KG1 (cell line): ENCODE measurements at regions not wholly inside any gene's neighbourhood (a gene's known extent, or its start where the extent isn't known, plus 50 kb on each side); places are given as distances from the start of the nearest gene placed in this dataset.
A peak's percentile ranks its signal among the peaks of the same experiment; 100 is the strongest.
"Not testable (repeated sequence)": the region's sequence is repeated elsewhere in the genome, so short reads cannot be mapped to it uniquely, and the experiment has no call there.

Experiments used
- DNase-seq: peaks from one replicate; lab custom pipeline; 2025; lab: John Stamatoyannopoulos, UW

DNA sequence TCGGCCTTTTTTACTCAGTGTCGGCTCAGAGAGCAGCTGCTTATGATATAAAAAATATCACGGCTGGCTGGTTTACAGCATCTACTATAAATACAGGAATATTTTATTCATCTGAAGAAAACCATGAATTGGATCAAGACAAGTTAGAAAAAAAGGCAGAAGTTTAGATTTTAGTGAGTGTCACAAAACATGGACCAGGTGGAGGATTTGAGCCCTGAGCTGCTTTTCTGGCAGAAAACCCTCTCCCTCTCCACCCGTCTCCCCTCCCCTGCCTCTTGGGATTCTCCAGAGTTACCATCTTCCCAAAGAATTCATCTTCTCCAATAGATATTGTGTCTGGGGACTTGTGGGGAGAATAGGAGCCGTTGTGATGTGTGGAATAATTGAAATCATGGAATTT lies 142.8 kb upstream of the RAI2 start:
- DNase-seq: no peak

- no peak for DNase-seq
These were observed 141.7 kb upstream of the RAI2 start for GRCh38 chrX:18002791-18003190.

- no peak for DNase-seq
These were observed 133.3 kb upstream of the RAI2 start for GRCh38 chrX:17994429-17994828.

- DNase-seq: no peak
These were observed 132.0 kb upstream of the RAI2 start for GRCh38 chrX:17993062-17993461.

DNA sequence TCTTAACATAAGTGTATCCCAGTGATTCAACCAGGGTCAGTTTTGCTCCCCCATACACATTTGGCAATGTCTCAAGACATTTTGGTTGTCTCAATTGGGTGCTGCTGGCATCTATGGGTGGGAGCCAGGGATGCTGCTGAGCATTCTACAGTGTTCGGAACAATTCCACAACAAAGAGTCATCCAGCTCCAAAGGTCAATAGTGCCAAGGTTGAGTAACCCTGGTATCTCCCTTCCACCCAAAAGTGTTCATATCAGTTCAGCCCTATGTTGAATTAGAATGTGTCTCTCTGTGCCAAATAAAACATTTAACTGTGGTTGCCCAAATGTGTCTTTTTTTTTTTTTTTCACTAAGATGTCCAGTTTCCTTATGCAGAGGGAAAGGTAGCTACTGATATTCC lies 129.4 kb upstream of the RAI2 start:
- DNase-seq: no peak

DNA sequence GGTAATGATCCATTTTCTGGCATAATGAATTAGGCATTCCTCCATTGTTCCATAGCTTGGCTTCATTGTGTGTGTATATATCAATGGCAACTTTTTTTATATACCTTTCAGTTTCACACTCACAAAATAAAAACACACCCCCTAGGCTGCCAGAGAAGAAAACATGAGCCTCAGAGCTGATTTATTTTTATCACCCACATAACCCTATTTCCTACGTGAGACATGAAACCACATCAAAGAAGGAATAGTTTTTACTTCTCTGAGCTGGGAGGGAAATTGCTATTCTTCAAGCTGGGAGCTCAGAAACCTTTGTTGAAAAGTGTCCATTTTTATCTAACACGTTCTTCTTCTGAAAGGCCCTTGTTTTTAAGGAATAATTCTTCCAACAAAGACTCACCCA lies 126.7 kb upstream of the RAI2 start:
- DNase-seq: no peak

DNA sequence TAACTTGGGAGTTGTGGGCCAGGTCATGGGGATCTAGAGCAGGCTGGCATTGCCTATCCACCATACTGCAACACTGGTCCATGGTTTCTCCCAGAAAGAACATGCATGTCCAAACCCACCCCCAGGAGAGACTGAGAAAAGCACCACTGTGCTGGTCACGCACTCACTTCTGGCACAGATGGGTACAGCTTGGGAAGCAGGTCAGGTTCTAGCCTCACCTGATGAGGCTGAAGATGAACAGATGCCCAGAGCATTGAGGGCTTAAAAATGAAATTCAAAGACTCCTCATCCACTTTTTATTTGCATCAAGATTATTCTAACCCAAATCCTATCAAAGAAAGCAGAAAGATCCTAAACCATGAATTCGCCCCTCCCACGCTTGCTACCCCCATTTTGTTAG lies 125.9 kb upstream of the RAI2 start:
- DNase-seq: no peak

- DNase-seq: no peak
These were observed 125.3 kb upstream of the RAI2 start for GRCh38 chrX:17986440-17986839.

- no peak for DNase-seq
These were observed 123.3 kb upstream of the RAI2 start for GRCh38 chrX:17984415-17984814.

GRCh38 chrX:17983389-17983788 lies 122.3 kb upstream of the RAI2 start:
- DNase-seq: no peak

GRCh38 chrX:17977696-17978095 lies 116.6 kb upstream of the RAI2 start:
- no peak for DNase-seq

- no peak for DNase-seq
These were observed 115.9 kb upstream of the RAI2 start for GRCh38 chrX:17976955-17977354.

- DNase-seq: not testable (repeated sequence)
These were observed 114.3 kb upstream of the RAI2 start for GRCh38 chrX:17975349-17975748.

- DNase-seq: no peak
These were observed 107.3 kb upstream of the RAI2 start for GRCh38 chrX:17968367-17968766.

DNA sequence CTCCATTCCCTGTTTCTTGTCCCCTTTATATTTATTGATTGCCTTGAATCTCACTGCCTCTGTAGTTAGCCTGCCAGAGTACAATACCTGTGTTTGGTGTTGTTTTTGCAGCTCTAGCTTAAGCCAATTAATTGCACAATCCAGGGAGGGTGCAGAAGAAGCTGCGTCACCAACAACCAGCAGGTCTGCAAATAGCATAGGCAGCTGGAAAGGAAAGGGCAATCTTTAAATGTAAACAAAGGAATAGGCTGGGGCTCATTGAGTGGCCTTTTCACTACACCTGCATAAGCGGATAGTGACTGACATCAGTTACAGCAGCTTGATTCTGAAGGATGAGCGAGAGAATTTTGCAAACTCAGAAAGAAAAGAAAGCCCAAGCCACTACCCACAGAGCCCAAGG lies 106.8 kb upstream of the RAI2 start:
- DNase-seq: no peak

- DNase-seq: no peak
These were observed 103.8 kb upstream of the RAI2 start for GRCh38 chrX:17964871-17965270.

- no peak for DNase-seq
These were observed 99.8 kb upstream of the RAI2 start for GRCh38 chrX:17960891-17961290.

DNA sequence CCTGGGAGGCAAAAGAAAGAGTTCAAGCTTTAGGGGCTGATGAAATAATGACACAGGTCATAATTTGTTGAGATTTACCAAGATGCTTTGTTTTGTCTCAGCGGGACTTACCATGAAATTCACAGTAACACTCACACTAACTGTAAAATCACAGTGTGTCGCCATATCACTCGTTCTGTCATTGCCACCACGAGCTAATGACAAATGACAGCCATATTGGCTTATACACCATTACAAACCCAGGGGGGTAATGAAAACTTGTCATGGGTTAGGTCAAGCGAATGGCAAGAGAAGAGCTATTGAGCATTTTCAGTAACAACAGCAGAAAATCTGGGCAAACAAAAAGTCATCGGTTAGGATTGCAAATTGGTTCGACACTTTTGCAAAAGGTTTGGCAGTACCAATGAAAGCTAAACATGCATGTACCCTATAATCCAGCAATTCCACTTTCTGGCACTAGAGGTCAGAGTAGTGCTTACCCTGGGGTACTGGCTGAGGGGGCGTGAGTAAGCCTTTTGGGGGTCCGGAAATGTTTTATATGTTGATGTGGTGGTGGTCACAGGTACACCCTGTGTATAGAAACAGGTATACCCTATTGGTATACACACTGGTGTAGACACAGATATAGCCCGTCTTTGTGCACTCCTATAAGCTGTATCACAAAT lies 83.9 kb upstream of the RAI2 start:
- DNase-seq: peak; percentile 3

GRCh38 chrX:17941171-17941570 lies 80.1 kb upstream of the RAI2 start:
- DNase-seq: not testable (repeated sequence)

DNA sequence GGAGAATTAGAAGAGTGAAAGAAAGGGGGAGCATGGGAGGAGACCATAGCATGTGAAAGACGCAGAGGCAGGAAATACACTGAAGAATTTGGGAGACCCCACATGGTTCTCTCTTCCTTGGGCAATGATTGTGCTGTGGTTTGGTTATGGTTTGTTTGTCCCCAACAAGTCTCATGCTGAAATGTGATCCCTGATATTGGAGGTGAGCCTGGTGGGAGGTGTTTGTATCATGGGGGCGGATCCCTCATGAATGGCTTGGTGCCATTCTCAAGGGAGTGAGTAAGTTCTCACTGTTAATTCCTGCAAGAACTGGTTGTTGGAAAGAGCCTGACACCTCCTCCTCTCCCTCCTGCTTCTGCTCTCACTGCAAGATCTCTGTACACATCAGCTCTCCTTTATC lies 78.6 kb upstream of the RAI2 start:
- DNase-seq: no peak

- DNase-seq: no peak
These were observed 72.8 kb upstream of the RAI2 start for GRCh38 chrX:17933856-17934255.

DNA sequence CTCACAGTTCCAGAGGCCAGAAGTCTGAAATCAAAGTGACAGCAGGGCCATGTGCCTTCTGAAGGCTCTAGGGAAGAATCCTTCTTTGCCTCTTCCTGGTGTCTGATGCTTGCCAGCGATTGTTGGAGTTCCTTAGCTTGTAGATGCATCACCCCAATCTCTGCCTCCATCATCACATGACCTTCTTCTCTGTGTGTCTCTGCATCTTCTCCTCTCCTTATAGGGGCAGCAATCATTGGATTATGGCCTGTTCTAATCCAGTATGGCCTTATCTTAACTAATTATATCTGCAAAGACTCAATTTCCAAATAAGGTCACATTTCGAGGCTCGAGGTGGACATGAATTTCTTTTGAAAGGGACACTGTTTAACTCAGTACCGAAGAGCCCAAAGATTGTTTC lies 71.7 kb upstream of the RAI2 start:
- DNase-seq: no peak

- no peak for DNase-seq
These were observed 70.8 kb upstream of the RAI2 start for GRCh38 chrX:17931855-17932254.

DNA sequence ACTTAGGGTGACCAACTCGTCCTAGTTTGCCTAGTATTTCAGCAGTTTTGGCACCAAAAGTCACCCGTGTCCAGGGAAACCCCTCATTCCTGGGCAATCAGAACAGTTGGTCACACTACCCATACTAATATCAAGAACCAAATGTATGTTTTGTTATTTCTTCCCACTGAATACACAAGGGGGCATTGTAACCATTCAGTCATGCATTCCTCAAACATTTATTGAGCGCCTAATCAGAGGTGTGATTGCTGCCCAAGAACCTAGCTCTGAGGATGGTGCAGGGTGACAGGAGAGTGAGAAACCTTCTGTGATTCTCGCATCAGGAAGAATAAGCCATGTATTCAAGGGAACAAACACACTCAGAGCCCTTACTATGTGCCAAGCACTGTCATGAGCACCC lies 69.8 kb upstream of the RAI2 start:
- DNase-seq: no peak

GRCh38 chrX:17923546-17923945 lies 62.4 kb upstream of the RAI2 start:
- no peak for DNase-seq
